Breast epithelium (tissue), 4 donors: ENCODE measurements at regions not wholly inside any gene's neighbourhood (a gene's known extent, or its start where the extent isn't known, plus 50 kb on each side); places are given as distances from the start of the nearest gene placed in this dataset.

ENCODE experiments used
- DNase-seq, 2 donors: peaks; one replicate each; pipeline ENCODE4 v3.0.0-alpha.2; 2019; ENCODE audit warnings: low spot score in 2 of 2
- H3K27ac ChIP-seq, 2 donors: fragments of 200-600 bp; sonication (generic) in 1 of 2; one replicate each; pipeline ENCODE4 v1.5.1; 2016 to 2019; ENCODE audit warnings: mild to moderate bottlenecking in 1 of 2
- H3K27me3 ChIP-seq, 2 donors: fragments of 200-600 bp; sonication (generic) in 1 of 2; one replicate each; pipeline versions ENCODE4 v1.5.1 to v1.6.0; 2017 to 2019; ENCODE audit warnings: control low read depth in 1 of 2, mild to moderate bottlenecking in 1 of 2
- H3K36me3 ChIP-seq: fragments of 200-600 bp; one replicate; pipeline ENCODE4 v1.5.1; 2019
- H3K4me1 ChIP-seq, 2 donors: fragments of 200-600 bp; sonication (generic); one replicate each; pipeline ENCODE4 v1.5.1; 2016 to 2019; ENCODE audit warnings: control low read depth in 1 of 2
- H3K4me3 ChIP-seq, 3 donors: fragments of 200-600 bp; sonication (generic); 1 replicate in 2 of 3; 2 replicates in 1 of 3; pipeline ENCODE4 v1.5.1; 2016 to 2019; ENCODE audit warnings: mild to moderate bottlenecking in 3 of 3, moderate library complexity in 2 of 3
- H3K9me3 ChIP-seq, 2 donors: fragments of 200-600 bp; sonication (generic) in 1 of 2; one replicate each; pipeline ENCODE4 v1.5.1; 2016 to 2019; ENCODE audit warnings: control low read depth in 1 of 2
- CTCF ChIP-seq, 3 donors: fragments of 450-650 bp; IDR thresholded peaks; one replicate each; pipeline ENCODE4 v1.5.1; 2016 to 2017; ENCODE audit warnings: antibody characterized with exemption in 3 of 3, mild to moderate bottlenecking in 3 of 3, moderate library complexity in 3 of 3
- POLR2A ChIP-seq: fragments of 450-650 bp; IDR thresholded peaks from one replicate; pipeline ENCODE4 v1.6.1; 2016; ENCODE audit warnings: antibody characterized with exemption, mild to moderate bottlenecking, moderate library complexity
- POLR2AphosphoS5 ChIP-seq, 3 donors: sonication (generic); formaldehyde crosslinking; IDR thresholded peaks; one replicate each; pipeline ENCODE4 v1.6.1; 2017; ENCODE audit warnings: antibody characterized with exemption in 3 of 3
- intact Hi-C: fragments of 100-400 bp; cut with DNase I; formaldehyde crosslinking; loops from one replicate; pipeline ENCODE4 v1.15.1; 2023; ENCODE audit warnings: low total_unique reads

- H3K36me3 ChIP-seq: no peaks in the 10 kb centered on the region
- H3K27me3 ChIP-seq: no peaks in the 10 kb centered on the region
- DNase-seq: no peak
- H3K9me3 ChIP-seq: peaks cover 0 to 6% of the 10 kb centered on the region in 2 donors
- H3K4me3 ChIP-seq: no peak overlapping the region
- intact Hi-C loops: no loop called here
- H3K27ac ChIP-seq: no peak overlapping the region
- no peak for TF ChIP-seq POLR2AphosphoS5 (IDR thresholded peaks at IDR 0.05)
- no peak for TF ChIP-seq POLR2A
- no peak for TF ChIP-seq CTCF (IDR thresholded peaks at IDR 0.05)
- no peaks in the 10 kb centered on the region for H3K4me1 ChIP-seq
These were observed 890.5 kb downstream of the PDHA2 start for GRCh38 chr4:96730432-96730831.

GRCh38 chr4:96736352-96736889 is 896.5 kb downstream of the PDHA2 start:
- no peak overlapping the region for H3K27ac ChIP-seq
- no peak for DNase-seq
- H3K4me1 ChIP-seq: no peaks in the 10 kb centered on the region
- H3K4me3 ChIP-seq: no peak overlapping the region
- TF ChIP-seq POLR2A: no peak
- TF ChIP-seq POLR2AphosphoS5 (IDR thresholded peaks at IDR 0.05): no peak
- no peak for TF ChIP-seq CTCF (IDR thresholded peaks at IDR 0.05)
- intact Hi-C loops: no loop called here
- H3K27me3 ChIP-seq: no peaks in the 10 kb centered on the region
- no peaks in the 10 kb centered on the region for H3K36me3 ChIP-seq
- peaks cover 0 to 6% of the 10 kb centered on the region in 2 donors for H3K9me3 ChIP-seq

GRCh38 chr4:96739101-96739500 is 899.2 kb downstream of the PDHA2 start:
- Histone ChIP-seq H3K4me3 (no peak overlapping the region), H3K9me3 (peaks cover 0 to 9% of the 10 kb centered on the region in 2 donors), H3K36me3 (no peaks in the 10 kb centered on the region), H3K27me3 (no peaks in the 10 kb centered on the region), H3K4me1 (no peaks in the 10 kb centered on the region), H3K27ac (no peak overlapping the region)
- DNase-seq: no peak
- intact Hi-C loops: no loop called here
- no peak for TF ChIP-seq CTCF (IDR thresholded peaks at IDR 0.05)
- no peak for TF ChIP-seq POLR2AphosphoS5 (IDR thresholded peaks at IDR 0.05)
- TF ChIP-seq POLR2A: no peak

- Histone ChIP-seq H3K4me1 (no peaks in the 10 kb centered on the region), H3K27ac (no peak overlapping the region), H3K27me3 (no peaks in the 10 kb centered on the region), H3K4me3 (no peak overlapping the region), H3K9me3 (peaks cover 0 to 9% of the 10 kb centered on the region in 2 donors), H3K36me3 (no peaks in the 10 kb centered on the region)
- DNase-seq: no peak
- no peak for TF ChIP-seq POLR2A
- TF ChIP-seq CTCF (IDR thresholded peaks at IDR 0.05): no peak
- TF ChIP-seq POLR2AphosphoS5 (IDR thresholded peaks at IDR 0.05): no peak
- intact Hi-C loops: no loop called here
These were observed 902.6 kb downstream of the PDHA2 start for GRCh38 chr4:96742332-96743014.

- Histone ChIP-seq H3K9me3 (peaks cover 0 to 9% of the 10 kb centered on the region in 2 donors), H3K4me3 (no peak overlapping the region), H3K4me1 (no peaks in the 10 kb centered on the region), H3K36me3 (no peaks in the 10 kb centered on the region), H3K27me3 (no peaks in the 10 kb centered on the region), H3K27ac (no peak overlapping the region)
- no peak for TF ChIP-seq POLR2AphosphoS5 (IDR thresholded peaks at IDR 0.05)
- TF ChIP-seq CTCF (IDR thresholded peaks at IDR 0.05): no peak
- no peak for TF ChIP-seq POLR2A
- no peak for DNase-seq
- intact Hi-C loops: no loop called here
These were observed 904.8 kb downstream of the PDHA2 start for GRCh38 chr4:96744676-96745075.
